Stomach (tissue), 4 donors: ENCODE measurements at regions not wholly inside any gene's neighbourhood (a gene's known extent, or its start where the extent isn't known, plus 50 kb on each side); places are given as distances from the start of the nearest gene placed in this dataset.

Source experiments
- CTCF ChIP-seq, 7 experiments: fragments of 450-650 bp in 4 of 7; fragments of 200-600 bp in 3 of 7; sonication (generic) in 3 of 7; IDR thresholded peaks; one replicate each; pipeline ENCODE4 v1.5.1; 2016 to 2019; ENCODE audit warnings: antibody characterized with exemption in 7 of 7, control low read depth in 2 of 7, mild to moderate bottlenecking in 1 of 7
- EP300 ChIP-seq: sonication (generic); formaldehyde crosslinking; IDR thresholded peaks from one replicate; pipeline ENCODE4 v1.6.1; 2017; ENCODE audit warnings: antibody characterized with exemption
- POLR2A ChIP-seq, 4 donors: fragments of 450-650 bp; IDR thresholded peaks; one replicate each; pipeline ENCODE4 v1.6.1; 2016; ENCODE audit warnings: antibody characterized with exemption in 4 of 4, control low read depth in 2 of 4, mild to moderate bottlenecking in 1 of 4, moderate library complexity in 1 of 4
- POLR2AphosphoS5 ChIP-seq, 3 donors: sonication (generic); formaldehyde crosslinking; IDR thresholded peaks; one replicate each; pipeline ENCODE4 v1.6.1; 2016; ENCODE audit warnings: antibody characterized with exemption in 3 of 3

- no peak for TF ChIP-seq CTCF (IDR thresholded peaks at IDR 0.05)
- no peak for TF ChIP-seq POLR2A (IDR thresholded peaks at IDR 0.05)
- TF ChIP-seq POLR2AphosphoS5 (IDR thresholded peaks at IDR 0.05) = no peak
- no peak for TF ChIP-seq EP300
Observed at GRCh38 chr4:187767158-187767557, 228.4 kb upstream of the ZFP42 start.
